ENCODE measurements at regions not wholly inside any gene's neighbourhood (a gene's known extent, or its start where the extent isn't known, plus 50 kb on each side); places are given as distances from the start of the nearest gene placed in this dataset.

DNA sequence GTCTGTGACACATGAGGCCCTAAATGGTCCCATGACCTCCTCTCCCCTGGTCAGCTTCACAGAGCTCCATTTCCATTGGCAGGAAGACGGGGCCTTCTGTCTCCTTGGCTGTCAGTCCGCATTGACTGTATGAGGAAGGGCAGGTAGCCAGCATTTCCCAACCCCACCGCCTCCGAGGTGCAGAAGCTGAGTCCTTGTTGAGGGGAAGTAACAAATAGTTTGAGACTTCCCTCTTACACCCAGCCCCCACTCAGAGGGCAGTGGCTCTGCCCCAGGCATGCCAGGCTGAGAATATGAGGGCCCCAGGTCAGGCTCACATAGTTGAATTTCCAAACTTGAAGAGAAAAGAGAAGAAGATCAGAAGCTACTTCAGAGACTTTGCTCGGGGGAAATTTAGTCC is 611.1 kb downstream of the BRD1 start:
- Histone ChIP-seq H3K4me1 (ENCODE audit: control insufficient read depth in 1 of 2, insufficient read depth in 2 of 2, low read length in 2 of 2) (no peaks in the 10 kb centered on the region), H3K4me3 (ENCODE audit: low read depth in 1 of 2, low read length in 2 of 2) (no peak overlapping the region), H3K27ac (ENCODE audit: low read depth, low read length) (no peak overlapping the region), H3K36me3 (ENCODE audit: control insufficient read depth in 1 of 2, insufficient read depth in 2 of 2, low read length in 2 of 2) (no peaks in the 10 kb centered on the region), H3K9ac (ENCODE audit: low read depth in 1 of 2, low read length in 2 of 2) (no peak overlapping the region), H3K27me3 (ENCODE audit: control insufficient read depth in 1 of 2, insufficient read depth in 2 of 2, low read length in 2 of 2) (no peaks in the 10 kb centered on the region), H3K9me3 (ENCODE audit: control insufficient read depth in 1 of 2, low read length in 2 of 2) (peaks cover 0 to 5% of the 10 kb centered on the region in 2 donors)

DNA sequence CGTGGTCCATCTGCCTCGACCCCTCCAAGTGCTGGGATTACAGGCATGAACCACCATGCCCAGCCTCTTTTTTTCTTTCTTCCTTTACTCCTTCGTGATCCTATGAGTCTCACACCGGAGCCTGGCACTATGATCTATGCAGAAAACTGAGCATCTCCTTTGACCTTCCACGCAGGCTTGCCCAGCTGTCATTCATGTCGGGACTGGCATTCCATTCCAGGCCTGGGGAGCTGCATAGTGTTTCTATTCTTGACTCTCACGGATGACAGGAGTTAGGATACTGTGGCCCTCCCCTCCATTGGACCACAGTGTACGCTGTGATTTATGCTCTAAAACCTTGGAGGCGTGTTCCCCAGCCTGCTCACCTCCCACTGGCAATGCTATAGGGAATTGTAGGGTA is 611.8 kb downstream of the BRD1 start:
- no peak overlapping the region for H3K4me3 ChIP-seq (ENCODE audit: low read depth in 1 of 2, low read length in 2 of 2)
- no peaks in the 10 kb centered on the region for H3K4me1 ChIP-seq (ENCODE audit: control insufficient read depth in 1 of 2, insufficient read depth in 2 of 2, low read length in 2 of 2)
- H3K27me3 ChIP-seq (ENCODE audit: control insufficient read depth in 1 of 2, insufficient read depth in 2 of 2, low read length in 2 of 2) = no peaks in the 10 kb centered on the region
- H3K9ac ChIP-seq (ENCODE audit: low read depth in 1 of 2, low read length in 2 of 2) = no peak overlapping the region
- H3K9me3 ChIP-seq (ENCODE audit: control insufficient read depth in 1 of 2, low read length in 2 of 2) = peaks cover 0 to 5% of the 10 kb centered on the region in 2 donors
- H3K36me3 ChIP-seq (ENCODE audit: control insufficient read depth in 1 of 2, insufficient read depth in 2 of 2, low read length in 2 of 2) = no peaks in the 10 kb centered on the region
- no peak overlapping the region for H3K27ac ChIP-seq (ENCODE audit: low read depth, low read length)

DNA sequence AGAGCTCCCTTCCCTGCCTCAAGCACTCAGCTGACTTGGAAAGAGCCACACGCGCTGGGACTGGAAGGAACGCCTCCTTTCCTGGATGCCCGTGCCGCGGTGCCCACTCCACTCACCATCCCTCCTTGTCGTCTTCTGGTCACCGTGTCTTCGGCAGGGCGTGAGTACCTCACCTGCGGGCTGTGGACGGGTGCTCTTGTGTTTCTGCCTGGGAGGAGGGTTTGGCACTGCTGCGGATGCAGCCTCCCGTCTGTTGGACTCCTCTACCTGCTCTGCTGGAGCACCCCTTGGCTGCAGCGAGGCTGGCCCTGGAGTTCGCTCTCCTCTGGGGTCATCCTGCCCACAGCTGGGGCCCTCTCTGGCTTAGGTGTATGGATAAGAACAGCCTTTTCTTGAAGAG is 612.7 kb downstream of the BRD1 start:
- no peaks in the 10 kb centered on the region for H3K27me3 ChIP-seq (ENCODE audit: control insufficient read depth in 1 of 2, insufficient read depth in 2 of 2, low read length in 2 of 2)

DNA sequence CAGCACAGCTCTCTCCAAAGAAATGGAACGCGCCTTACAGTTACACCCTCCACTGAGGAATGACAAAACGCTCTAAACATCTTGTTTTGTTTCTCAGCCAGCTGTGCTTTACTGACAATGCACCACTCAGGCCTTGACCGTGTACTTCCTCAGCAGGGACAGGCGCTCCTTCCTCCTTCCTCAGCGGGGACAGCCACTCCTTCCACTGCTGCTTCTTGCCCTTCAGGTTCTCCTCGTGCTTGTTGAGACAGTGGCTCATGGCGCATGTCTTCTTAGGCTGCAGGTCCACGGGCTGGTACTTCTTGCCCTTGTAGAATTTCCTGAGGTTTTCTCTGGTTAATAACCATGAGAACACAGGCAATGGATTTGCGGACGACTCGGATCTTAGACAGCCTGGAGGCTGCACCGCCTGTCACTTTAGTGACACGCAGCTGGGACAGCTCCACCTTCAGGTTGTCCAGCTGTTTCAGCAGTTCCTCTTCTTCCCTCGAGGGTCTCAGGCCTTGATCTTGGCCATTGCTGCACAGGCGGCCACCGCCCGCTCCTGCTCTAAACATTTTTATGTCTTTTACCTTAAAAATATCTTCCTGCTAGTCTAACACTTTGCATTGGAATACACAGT is 613.8 kb downstream of the BRD1 start:
- Histone ChIP-seq H3K9ac (ENCODE audit: low read depth in 1 of 2, low read length in 2 of 2) (no peak overlapping the region), H3K36me3 (ENCODE audit: control insufficient read depth in 1 of 2, insufficient read depth in 2 of 2, low read length in 2 of 2) (no peaks in the 10 kb centered on the region), H3K4me1 (ENCODE audit: control insufficient read depth in 1 of 2, insufficient read depth in 2 of 2, low read length in 2 of 2) (no peaks in the 10 kb centered on the region), H3K27me3 (ENCODE audit: control insufficient read depth in 1 of 2, insufficient read depth in 2 of 2, low read length in 2 of 2) (no peaks in the 10 kb centered on the region), H3K4me3 (ENCODE audit: low read depth in 1 of 2, low read length in 2 of 2) (no peak overlapping the region), H3K9me3 (ENCODE audit: control insufficient read depth in 1 of 2, low read length in 2 of 2) (peaks cover 0 to 5% of the 10 kb centered on the region in 2 donors), H3K27ac (ENCODE audit: low read depth, low read length) (no peak overlapping the region)

More for the DNA sequence above, 612.7 kb downstream of the BRD1 start:
- no peak overlapping the region for H3K27ac ChIP-seq (ENCODE audit: low read depth, low read length)
- H3K36me3 ChIP-seq (ENCODE audit: control insufficient read depth in 1 of 2, insufficient read depth in 2 of 2, low read length in 2 of 2) = no peaks in the 10 kb centered on the region
- H3K9me3 ChIP-seq (ENCODE audit: control insufficient read depth in 1 of 2, low read length in 2 of 2) = peaks cover 0 to 5% of the 10 kb centered on the region in 2 donors
- H3K4me1 ChIP-seq (ENCODE audit: control insufficient read depth in 1 of 2, insufficient read depth in 2 of 2, low read length in 2 of 2) = no peaks in the 10 kb centered on the region
- H3K4me3 ChIP-seq (ENCODE audit: low read depth in 1 of 2, low read length in 2 of 2) = no peak overlapping the region
- H3K9ac ChIP-seq (ENCODE audit: low read depth in 1 of 2, low read length in 2 of 2) = no peak overlapping the region

DNA sequence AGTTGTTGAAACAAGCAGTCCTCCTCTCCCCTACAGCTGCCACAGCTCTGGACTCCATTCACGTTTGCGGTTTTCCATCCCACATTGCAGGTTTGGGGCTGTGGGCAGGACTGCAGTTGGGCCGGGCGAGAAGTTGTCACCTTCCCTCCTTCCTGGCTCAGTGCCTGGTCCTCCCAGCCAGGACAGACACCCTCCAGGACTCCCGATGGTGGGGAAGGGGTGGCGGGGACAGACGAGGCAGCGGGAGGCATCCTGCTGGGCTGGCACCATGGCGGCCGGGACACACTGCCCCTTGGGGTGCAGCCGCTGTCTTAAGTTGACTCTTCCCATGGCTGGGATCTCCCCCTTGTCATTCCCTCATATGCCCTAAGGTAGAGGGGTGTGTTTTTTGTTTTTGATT is 615.2 kb downstream of the BRD1 start:
- H3K27ac ChIP-seq (ENCODE audit: low read depth, low read length) = no peak overlapping the region
- H3K4me3 ChIP-seq (ENCODE audit: low read depth in 1 of 2, low read length in 2 of 2) = no peak overlapping the region
- H3K36me3 ChIP-seq (ENCODE audit: control insufficient read depth in 1 of 2, insufficient read depth in 2 of 2, low read length in 2 of 2) = no peaks in the 10 kb centered on the region
- no peaks in the 10 kb centered on the region for H3K9me3 ChIP-seq (ENCODE audit: control insufficient read depth in 1 of 2, low read length in 2 of 2)
- no peaks in the 10 kb centered on the region for H3K27me3 ChIP-seq (ENCODE audit: control insufficient read depth in 1 of 2, insufficient read depth in 2 of 2, low read length in 2 of 2)
- H3K9ac ChIP-seq (ENCODE audit: low read depth in 1 of 2, low read length in 2 of 2) = no peak overlapping the region
- H3K4me1 ChIP-seq (ENCODE audit: control insufficient read depth in 1 of 2, insufficient read depth in 2 of 2, low read length in 2 of 2) = no peaks in the 10 kb centered on the region

DNA sequence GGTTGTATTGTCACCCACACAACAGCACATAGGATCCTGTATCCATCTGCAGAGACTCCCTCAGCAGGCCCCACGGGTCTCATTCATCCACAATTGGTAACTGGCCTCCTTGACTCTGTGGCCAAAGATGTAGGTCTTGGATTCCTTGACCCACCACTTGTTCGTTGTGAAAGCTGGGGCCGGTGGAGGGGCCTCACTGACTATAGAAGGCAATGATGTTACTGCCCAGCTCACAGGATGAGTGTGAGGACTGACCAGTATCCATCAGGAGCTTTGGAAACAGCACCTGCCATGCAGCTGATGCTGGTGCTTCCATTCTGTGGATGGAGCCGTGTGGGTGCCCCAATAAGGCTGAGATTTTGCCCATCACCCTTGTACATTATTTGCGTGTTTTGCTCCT is 615.7 kb downstream of the BRD1 start:
- Histone ChIP-seq H3K4me1 (ENCODE audit: control insufficient read depth in 1 of 2, insufficient read depth in 2 of 2, low read length in 2 of 2) (no peaks in the 10 kb centered on the region), H3K27ac (ENCODE audit: low read depth, low read length) (no peak overlapping the region), H3K4me3 (ENCODE audit: low read depth in 1 of 2, low read length in 2 of 2) (no peak overlapping the region), H3K9ac (ENCODE audit: low read depth in 1 of 2, low read length in 2 of 2) (no peak overlapping the region), H3K36me3 (ENCODE audit: control insufficient read depth in 1 of 2, insufficient read depth in 2 of 2, low read length in 2 of 2) (no peaks in the 10 kb centered on the region), H3K9me3 (ENCODE audit: control insufficient read depth in 1 of 2, low read length in 2 of 2) (no peaks in the 10 kb centered on the region), H3K27me3 (ENCODE audit: control insufficient read depth in 1 of 2, insufficient read depth in 2 of 2, low read length in 2 of 2) (no peaks in the 10 kb centered on the region)

DNA sequence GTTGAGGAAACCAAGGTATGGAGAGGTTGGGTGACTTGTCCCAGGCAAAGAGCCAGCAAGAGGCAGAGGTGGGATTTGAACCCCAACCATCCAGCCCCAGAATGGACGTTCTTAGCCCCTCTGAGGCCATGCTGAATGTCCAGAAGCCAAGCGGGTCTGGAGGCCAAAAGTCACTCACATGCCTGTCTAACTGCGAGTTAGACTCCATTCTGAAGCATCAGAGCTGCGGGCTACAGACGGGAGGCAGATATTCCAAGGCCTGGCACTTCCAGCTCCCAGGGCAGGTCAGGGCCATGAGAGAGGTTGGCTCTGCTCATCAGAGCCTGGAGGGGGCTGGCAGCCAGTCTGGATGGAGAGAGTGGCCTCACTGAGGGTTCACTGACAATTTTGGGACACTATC is 616.5 kb downstream of the BRD1 start:
- no peaks in the 10 kb centered on the region for H3K36me3 ChIP-seq (ENCODE audit: control insufficient read depth in 1 of 2, insufficient read depth in 2 of 2, low read length in 2 of 2)
- no peak overlapping the region for H3K9ac ChIP-seq (ENCODE audit: low read depth in 1 of 2, low read length in 2 of 2)
- no peak overlapping the region for H3K27ac ChIP-seq (ENCODE audit: low read depth, low read length)
- no peak overlapping the region for H3K4me3 ChIP-seq (ENCODE audit: low read depth in 1 of 2, low read length in 2 of 2)
- no peaks in the 10 kb centered on the region for H3K9me3 ChIP-seq (ENCODE audit: control insufficient read depth in 1 of 2, low read length in 2 of 2)
- no peaks in the 10 kb centered on the region for H3K4me1 ChIP-seq (ENCODE audit: control insufficient read depth in 1 of 2, insufficient read depth in 2 of 2, low read length in 2 of 2)
- H3K27me3 ChIP-seq (ENCODE audit: control insufficient read depth in 1 of 2, insufficient read depth in 2 of 2, low read length in 2 of 2) = no peaks in the 10 kb centered on the region

DNA sequence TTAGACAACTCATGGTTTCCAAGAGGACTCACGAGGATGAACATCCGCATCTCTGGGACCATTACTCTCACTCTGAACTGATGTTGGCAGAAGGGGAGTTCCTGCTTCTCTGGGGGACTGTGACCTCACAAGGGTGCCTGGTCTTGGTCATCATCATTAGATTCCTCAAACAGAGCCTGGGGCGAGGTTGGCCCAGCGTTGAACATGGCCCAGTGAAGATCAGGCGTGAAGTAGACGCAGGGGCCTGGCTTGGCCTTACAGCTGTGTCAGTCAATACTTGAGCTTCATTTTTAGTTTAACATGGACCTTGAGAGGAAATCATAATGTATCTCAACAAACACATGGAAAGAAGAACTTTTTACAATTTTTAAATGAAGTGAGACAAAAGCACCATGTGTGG is 617.1 kb downstream of the BRD1 start:
- H3K9ac ChIP-seq (ENCODE audit: low read depth in 1 of 2, low read length in 2 of 2) = no peak overlapping the region
- no peaks in the 10 kb centered on the region for H3K9me3 ChIP-seq (ENCODE audit: control insufficient read depth in 1 of 2, low read length in 2 of 2)
- no peak overlapping the region for H3K27ac ChIP-seq (ENCODE audit: low read depth, low read length)
- no peaks in the 10 kb centered on the region for H3K27me3 ChIP-seq (ENCODE audit: control insufficient read depth in 1 of 2, insufficient read depth in 2 of 2, low read length in 2 of 2)
- H3K36me3 ChIP-seq (ENCODE audit: control insufficient read depth in 1 of 2, insufficient read depth in 2 of 2, low read length in 2 of 2) = no peaks in the 10 kb centered on the region
- H3K4me1 ChIP-seq (ENCODE audit: control insufficient read depth in 1 of 2, insufficient read depth in 2 of 2, low read length in 2 of 2) = no peaks in the 10 kb centered on the region
- no peak overlapping the region for H3K4me3 ChIP-seq (ENCODE audit: low read depth in 1 of 2, low read length in 2 of 2)

DNA sequence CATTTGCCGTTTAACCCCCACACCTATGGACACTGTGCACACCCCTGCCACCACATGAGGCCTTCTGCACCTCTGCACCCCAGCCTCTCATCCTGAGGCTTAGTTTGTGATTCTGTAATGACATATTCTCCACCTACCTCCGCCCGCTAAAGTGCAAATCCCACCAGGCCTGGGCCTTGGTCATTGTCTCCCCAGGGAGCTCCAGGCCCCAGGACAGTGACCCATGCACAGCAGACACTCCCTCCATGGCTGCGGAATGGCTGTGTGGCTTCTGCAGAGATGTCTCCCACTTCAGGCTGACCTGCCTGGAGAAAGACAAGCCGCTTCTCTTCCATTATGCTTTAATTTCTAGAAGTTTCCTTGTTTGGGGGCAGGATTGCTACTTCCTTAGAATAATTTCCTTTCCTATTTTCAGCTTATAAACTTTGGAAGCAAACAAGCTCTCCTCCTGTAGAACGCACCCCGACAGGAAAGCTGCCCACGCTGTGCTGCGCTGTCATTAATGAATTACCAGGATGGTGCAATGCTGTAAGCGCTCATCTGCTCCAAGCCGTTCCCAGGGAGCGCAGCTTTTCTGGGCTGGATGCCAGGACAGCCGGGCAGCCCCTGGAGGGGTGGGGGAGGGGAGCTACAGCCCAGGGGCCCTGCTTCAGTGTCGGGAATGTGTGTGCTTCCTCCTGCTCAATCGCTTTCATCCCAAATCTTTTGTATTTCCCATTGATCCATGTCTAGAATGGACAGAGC is 618.0 kb downstream of the BRD1 start:
- Histone ChIP-seq H3K4me3 (ENCODE audit: low read depth in 1 of 2, low read length in 2 of 2) (no peak overlapping the region), H3K9ac (ENCODE audit: low read depth in 1 of 2, low read length in 2 of 2) (no peak overlapping the region), H3K36me3 (ENCODE audit: control insufficient read depth in 1 of 2, insufficient read depth in 2 of 2, low read length in 2 of 2) (no peaks in the 10 kb centered on the region), H3K27me3 (ENCODE audit: control insufficient read depth in 1 of 2, insufficient read depth in 2 of 2, low read length in 2 of 2) (no peaks in the 10 kb centered on the region), H3K4me1 (ENCODE audit: control insufficient read depth in 1 of 2, insufficient read depth in 2 of 2, low read length in 2 of 2) (no peaks in the 10 kb centered on the region), H3K27ac (ENCODE audit: low read depth, low read length) (no peak overlapping the region), H3K9me3 (ENCODE audit: control insufficient read depth in 1 of 2, low read length in 2 of 2) (no peaks in the 10 kb centered on the region)

DNA sequence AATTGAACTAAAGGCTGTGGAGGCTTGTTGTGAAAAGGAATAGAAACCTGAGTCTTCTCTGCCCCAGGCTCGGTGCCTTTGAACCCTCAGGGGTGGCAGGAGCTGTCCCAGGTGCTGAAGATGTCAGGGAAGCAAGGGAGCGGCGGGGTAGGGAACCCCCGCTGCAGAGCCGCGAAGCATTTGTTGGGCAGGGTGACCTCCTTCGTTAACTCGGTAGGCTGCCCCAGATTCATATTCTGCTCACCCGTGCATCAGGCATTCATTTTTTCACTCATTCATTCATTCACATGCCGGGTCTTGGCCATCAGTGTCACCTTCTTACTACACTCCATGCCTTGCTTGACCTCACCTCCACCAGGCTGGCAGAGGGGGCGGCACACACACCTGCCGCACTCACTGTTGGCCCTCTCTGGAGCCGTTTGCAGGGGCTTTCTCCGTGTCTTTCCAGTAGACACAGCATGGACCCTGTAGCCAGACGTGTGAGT is 618.9 kb downstream of the BRD1 start:
- H3K4me3 ChIP-seq (ENCODE audit: low read depth in 1 of 2, low read length in 2 of 2) = no peak overlapping the region
- H3K9me3 ChIP-seq (ENCODE audit: control insufficient read depth in 1 of 2, low read length in 2 of 2) = no peaks in the 10 kb centered on the region
- no peaks in the 10 kb centered on the region for H3K36me3 ChIP-seq (ENCODE audit: control insufficient read depth in 1 of 2, insufficient read depth in 2 of 2, low read length in 2 of 2)
- no peak overlapping the region for H3K27ac ChIP-seq (ENCODE audit: low read depth, low read length)
- no peaks in the 10 kb centered on the region for H3K4me1 ChIP-seq (ENCODE audit: control insufficient read depth in 1 of 2, insufficient read depth in 2 of 2, low read length in 2 of 2)
- no peak overlapping the region for H3K9ac ChIP-seq (ENCODE audit: low read depth in 1 of 2, low read length in 2 of 2)
- H3K27me3 ChIP-seq (ENCODE audit: control insufficient read depth in 1 of 2, insufficient read depth in 2 of 2, low read length in 2 of 2) = no peaks in the 10 kb centered on the region

Measured in duodenal mucosa (tissue), 2 donors.